NCI-H1417 (cell line): ENCODE measurements at regions not wholly inside any gene's neighbourhood (a gene's known extent, or its start where the extent isn't known, plus 50 kb on each side); places are given as distances from the start of the nearest gene placed in this dataset.

ENCODE experiments used
- DNase-seq, 3 experiments: peaks; one replicate each; lab custom pipeline; 2025; lab: John Stamatoyannopoulos, UW

GRCh38 chr10:105370692-105371091 is 729.6 kb downstream of the SORCS3 start:
- no peak for DNase-seq

- no peak for DNase-seq
These were observed 718.6 kb downstream of the SORCS3 start for GRCh38 chr10:105359708-105360107.

- no peak for DNase-seq
These were observed 717.8 kb downstream of the SORCS3 start for GRCh38 chr10:105358911-105359310.

GRCh38 chr10:105356626-105357025 is 715.5 kb downstream of the SORCS3 start:
- DNase-seq: no peak

GRCh38 chr10:105354010-105354409 is 712.9 kb downstream of the SORCS3 start:
- DNase-seq: no peak

- DNase-seq: no peak
These were observed 711.7 kb downstream of the SORCS3 start for GRCh38 chr10:105352827-105353226.

GRCh38 chr10:105352281-105352680 is 711.2 kb downstream of the SORCS3 start:
- DNase-seq: no peak

GRCh38 chr10:105351187-105351586 is 710.1 kb downstream of the SORCS3 start:
- DNase-seq: no peak

GRCh38 chr10:105347487-105347886 is 706.4 kb downstream of the SORCS3 start:
- DNase-seq: no peak

GRCh38 chr10:105342606-105343005 is 701.5 kb downstream of the SORCS3 start:
- DNase-seq: no peak

GRCh38 chr10:105339669-105340068 is 698.6 kb downstream of the SORCS3 start:
- DNase-seq: no peak

- DNase-seq: no peak
These were observed 687.5 kb downstream of the SORCS3 start for GRCh38 chr10:105328503-105329133.
